NCI-H446 (cell line): ENCODE measurements at regions not wholly inside any gene's neighbourhood (a gene's known extent, or its start where the extent isn't known, plus 50 kb on each side); places are given as distances from the start of the nearest gene placed in this dataset.
A peak's percentile ranks its signal among the peaks of the same experiment; 100 is the strongest.

Experiments
- DNase-seq, 2 experiments: peaks; one replicate each; lab custom pipeline; 2025; lab: John Stamatoyannopoulos, UW

GRCh38 chr17:33514369-33514768 lies 221.3 kb upstream of the ASIC2 start:
- DNase-seq: no peak

GRCh38 chr17:33515974-33516373 lies 222.9 kb upstream of the ASIC2 start:
- no peak for DNase-seq

DNA sequence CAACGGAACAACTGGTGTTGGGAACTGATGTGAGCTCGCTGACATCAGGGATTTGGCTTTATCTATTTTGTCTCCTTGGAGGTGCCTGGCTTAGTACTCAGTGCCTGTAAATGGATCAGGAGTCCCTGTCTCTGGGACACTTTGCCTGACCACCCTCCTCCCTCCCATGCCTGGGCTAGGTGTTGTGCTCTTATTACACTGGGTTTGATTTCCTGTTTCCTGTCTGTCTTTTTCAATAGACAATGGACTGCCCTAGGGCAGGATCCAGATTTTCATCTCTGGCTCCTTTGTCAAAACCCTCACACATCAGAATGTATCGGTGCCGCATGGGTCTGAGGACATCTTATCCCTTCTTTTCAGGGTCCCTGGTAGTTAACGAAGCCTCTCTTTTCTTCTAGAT lies 223.6 kb upstream of the ASIC2 start:
- no peak for DNase-seq

GRCh38 chr17:33517746-33518145 lies 224.7 kb upstream of the ASIC2 start:
- no peak for DNase-seq

- DNase-seq: no peak
These were observed 226.6 kb upstream of the ASIC2 start for GRCh38 chr17:33519692-33520091.

GRCh38 chr17:33520426-33521330 lies 227.6 kb upstream of the ASIC2 start:
- DNase-seq: peak in 1 of 2 experiments; percentile 47

DNA sequence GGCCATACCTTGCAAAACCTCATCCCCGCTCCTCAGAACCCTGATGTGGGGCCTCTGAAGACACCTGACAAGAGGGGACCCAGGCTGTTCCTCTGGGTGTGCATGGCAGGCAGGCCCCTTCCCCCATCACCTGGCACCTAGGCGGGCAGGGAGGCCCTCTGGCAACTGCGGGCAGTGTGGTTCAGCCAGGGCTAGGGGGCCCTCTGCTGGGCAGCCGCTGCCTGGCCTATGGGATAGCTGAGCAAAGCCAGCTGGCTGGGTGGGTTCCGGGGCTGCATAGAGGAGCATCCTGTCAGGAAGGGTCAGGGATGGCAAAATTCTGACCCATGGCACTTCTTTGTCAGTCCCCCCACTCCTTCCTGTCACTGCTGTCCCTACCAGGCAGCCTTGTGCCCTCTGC lies 228.7 kb upstream of the ASIC2 start:
- no peak for DNase-seq

DNA sequence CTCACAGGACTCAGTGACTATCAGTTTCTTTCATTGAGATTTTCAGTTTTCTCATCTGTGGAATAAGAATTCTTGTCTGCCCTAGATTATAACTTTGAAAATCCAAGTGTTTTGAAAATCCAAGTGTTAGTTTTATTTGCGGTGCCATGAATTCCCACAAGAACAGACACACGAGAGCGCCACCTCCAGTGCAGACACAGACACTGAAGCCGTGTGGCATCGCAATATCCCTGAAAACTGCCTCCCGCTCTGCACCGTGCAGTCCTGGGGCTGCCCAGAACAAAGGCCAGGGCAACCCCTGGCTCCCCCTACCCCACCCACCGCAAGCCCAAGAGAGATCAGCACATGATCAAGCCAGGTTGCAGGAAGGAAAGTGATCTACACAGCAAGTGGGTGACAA lies 229.5 kb upstream of the ASIC2 start:
- no peak for DNase-seq

DNA sequence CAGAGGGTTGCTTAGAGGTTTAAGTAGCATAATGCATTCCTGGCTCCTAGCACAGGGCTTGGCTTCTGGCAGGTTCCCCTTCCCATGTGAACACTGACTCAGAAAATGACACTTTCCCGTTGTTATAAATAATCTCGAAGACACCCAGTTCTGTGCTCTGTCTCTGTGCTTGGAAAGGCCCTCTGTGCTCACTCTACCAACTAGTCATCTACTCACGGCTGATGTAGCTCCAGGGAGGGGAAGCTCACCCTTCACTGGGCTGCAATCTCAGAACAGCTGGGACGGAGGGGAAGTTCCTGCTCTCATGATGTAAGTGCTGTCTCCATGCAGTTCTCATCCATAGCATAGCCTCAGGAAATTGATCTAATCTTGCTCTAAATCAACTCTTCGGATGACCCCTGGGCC lies 230.5 kb upstream of the ASIC2 start:
- DNase-seq: no peak

DNA sequence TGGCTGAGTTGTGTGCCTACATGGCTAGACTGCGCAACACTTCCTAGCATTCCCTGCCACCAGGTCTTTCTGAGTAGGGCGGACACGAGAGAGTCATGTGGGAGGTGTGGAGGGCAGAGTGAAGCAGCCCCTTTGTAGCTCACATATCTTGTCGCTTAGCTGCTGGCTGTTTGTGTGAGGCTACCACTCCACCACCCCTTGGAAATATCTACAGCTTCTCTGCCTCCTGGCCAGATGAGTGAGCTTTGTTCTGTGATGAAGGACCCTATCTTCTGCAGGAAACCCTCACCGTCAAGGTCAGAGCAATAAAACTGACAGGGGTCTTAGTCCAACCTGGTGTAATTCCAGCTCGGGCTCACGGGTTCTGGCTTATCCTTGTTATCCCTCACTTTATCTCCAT lies 232.1 kb upstream of the ASIC2 start:
- DNase-seq: no peak

DNA sequence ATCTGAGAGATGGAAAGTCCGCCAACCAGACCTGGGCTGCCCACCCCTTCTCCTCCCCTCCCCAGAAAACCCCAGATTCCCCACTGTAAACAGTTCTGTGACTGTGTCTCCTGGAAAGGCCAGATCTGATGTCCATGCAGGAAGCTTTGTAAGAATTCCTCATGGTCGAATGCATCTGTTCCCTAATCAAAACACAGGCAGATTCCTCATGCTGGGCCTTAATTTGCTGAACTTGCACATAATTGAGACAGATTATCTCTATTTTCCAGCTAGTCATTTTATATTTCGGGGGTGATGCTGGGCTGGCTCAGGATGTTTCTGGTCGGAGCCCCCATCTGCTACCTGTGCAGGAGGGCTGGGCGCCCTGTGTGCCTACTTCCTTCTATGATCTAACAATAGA lies 233.6 kb upstream of the ASIC2 start:
- DNase-seq: no peak

DNA sequence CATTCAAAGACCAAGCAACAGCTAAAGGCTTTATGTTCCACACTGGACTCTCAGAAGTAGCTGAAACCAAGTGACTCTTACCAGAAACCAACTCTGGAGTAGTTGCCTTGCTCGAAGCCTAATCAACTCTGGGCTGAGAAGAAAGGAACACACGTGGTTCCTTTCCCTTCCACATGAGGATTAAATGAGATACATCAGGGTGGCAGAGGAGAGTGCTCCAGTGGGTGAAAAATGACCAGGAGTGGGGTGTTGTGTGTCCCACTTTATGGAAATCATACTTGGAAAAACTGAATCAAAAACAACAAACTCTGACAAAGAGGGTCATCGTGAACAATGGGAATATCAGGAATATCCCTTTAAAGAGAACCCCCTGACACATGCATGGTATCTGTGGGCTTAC lies 234.2 kb upstream of the ASIC2 start:
- no peak for DNase-seq

DNA sequence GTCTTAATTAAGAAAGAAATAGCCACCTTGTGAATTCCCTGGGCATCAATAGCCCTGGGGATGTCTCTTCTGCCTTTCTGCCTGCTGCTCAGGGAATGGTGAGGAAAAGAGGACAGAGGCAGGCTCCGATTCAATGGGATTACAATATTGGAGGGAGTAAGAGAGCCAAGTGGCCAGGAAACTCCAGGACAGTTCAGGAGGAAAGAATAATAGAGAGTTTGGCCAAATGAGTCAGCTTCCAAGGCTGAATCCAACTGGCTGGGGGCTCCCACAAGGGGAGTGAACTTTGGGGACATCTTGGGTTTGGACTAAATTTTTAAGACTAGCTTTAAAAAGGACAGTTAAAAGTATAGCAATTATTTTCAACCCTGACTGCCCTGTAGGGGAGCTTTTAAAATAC lies 235.8 kb upstream of the ASIC2 start:
- DNase-seq: no peak

DNA sequence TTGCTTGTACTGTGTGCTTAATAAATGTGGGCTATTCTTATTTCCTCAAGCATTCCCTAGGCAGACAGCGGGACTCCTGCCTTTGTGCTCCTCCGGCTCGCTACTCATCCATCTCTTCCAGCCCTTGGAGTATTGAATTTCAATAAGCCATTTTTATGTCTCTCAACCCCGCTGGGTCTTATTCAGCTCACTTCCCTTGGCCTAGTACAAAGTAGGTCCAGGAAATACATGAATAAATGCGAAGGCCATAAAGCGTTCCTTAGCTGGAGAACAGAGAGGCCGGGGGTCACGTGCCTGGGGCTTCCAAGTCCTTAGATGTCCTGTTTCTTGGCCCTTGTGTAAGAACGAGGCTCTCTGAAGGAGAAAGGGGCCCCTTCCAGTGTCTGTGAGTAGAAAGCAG lies 236.7 kb upstream of the ASIC2 start:
- no peak for DNase-seq

- DNase-seq: no peak
These were observed 238.2 kb upstream of the ASIC2 start for GRCh38 chr17:33531311-33531710.

GRCh38 chr17:33534087-33534486 lies 241.0 kb upstream of the ASIC2 start:
- DNase-seq: no peak

DNA sequence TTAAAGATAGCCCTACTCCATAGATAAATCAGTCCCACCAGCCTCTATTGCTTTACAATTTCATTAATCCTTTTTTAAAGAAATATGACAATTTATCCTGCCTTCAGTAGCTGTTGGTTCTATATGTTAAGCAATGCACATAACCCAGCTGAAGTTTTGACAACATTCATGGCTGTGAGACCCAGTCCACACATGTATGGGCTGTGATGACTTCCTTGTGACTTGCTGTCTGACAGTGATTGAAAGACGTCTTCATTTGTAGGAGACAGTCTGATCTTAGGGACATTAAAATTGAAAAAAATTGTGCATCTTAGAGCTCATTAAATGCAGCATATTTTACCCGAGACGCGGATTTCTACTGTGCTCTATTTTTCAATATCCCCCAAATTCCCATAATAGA lies 252.0 kb upstream of the ASIC2 start:
- DNase-seq: no peak

- no peak for DNase-seq
These were observed 257.2 kb upstream of the ASIC2 start for GRCh38 chr17:33550261-33550660.

GRCh38 chr17:33551075-33551474 lies 258.0 kb upstream of the ASIC2 start:
- DNase-seq: no peak

DNA sequence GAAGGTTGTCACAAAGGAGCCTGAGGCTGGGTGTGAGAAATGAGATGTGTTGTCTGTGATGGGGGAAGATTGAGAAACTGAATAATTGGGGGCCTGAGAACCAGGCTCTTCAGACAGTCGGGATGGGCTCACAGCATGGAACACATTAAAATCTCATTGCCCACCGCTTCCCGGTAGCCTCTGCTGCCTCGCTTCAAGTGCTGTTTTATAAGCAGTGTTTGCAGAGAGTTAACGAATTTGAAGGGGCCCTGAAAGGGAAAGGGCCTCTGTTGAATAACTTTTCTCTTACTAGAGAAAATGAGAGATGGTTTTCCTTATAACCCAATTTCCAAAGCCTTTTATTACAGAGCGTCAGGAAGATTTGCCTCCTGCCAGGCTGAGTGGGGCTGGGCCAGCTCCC lies 258.8 kb upstream of the ASIC2 start:
- DNase-seq: no peak

DNA sequence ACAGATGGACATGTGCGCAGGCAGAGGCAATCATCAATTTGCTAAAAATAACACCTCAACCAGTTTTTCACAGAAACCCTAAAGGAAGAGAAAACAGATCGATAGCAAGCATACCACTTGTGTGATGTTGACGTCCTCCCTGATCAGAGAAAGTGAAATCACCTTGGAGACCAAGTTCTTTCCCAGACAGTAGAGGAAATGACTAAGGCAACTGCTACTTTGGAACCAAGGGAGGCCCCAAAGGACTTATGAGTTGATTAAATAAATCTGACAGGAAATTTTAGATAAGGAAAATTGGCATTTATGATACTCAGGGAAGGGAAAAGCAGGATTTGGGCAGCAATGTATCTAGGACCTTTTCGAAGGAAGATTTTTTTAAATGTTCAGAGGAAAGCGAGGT lies 267.1 kb upstream of the ASIC2 start:
- DNase-seq: no peak

DNA sequence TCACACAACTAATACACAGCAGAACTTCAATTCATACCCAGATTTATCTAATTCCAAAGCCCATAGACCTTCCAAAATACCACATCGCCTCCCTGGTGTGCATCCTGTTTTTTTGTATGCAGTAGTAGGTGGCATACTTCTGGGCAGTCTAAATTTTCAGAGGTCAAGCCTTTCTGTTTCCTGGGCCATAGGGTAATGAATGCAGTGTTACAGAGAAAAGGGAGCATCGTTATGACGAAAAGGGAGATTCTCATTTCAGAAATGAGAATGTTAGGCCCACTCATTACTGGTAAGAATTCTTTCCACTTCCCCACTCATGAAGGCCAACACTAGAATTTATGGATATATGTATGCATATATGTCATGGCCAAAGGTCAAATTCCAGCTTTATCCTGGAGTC lies 267.8 kb upstream of the ASIC2 start:
- no peak for DNase-seq

DNA sequence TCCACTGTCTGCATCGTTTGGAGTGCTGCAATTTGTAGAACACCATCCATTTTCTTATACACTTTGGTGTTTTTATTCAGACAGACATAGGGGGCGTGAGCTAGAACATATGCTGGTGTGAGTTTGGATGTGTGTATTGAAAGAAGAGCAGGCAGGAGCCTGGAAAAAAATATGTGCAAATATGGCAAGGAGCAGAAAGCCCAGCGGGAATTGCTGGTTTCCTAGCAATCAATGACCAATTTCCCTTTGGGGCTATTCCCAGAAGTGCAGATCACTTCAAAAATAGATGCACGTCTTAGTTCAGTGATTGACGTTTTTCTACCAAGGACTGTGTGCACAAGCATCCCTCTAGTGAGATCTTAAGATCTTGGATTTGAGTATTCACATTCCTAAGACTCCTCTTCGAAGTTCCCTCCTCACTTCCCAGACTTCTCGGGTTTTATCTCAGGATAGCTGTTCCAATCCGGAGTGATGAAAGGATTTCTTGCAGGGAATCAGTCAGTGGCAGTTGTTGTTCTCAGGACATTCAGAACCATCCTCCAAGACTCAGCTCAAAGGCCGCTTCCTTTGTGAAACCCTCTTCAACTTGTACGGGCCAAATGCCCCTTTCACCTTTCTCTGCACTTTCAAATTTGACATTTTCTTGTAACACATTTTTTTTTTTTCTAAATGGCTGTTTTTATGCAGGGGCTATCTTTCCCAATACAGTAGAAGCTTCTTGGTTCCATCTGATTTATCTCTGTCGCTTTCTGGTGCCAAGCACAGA lies 268.7 kb upstream of the ASIC2 start:
- DNase-seq: no peak
